HK-2 (cell line): ENCODE measurements at regions not wholly inside any gene's neighbourhood (a gene's known extent, or its start where the extent isn't known, plus 50 kb on each side); places are given as distances from the start of the nearest gene placed in this dataset.

Experiments used
- DNase-seq: peaks from one replicate; pipeline ENCODE4 v3.0.0-alpha.2; 2018; ENCODE audit not compliant: unreplicated experiment

DNA sequence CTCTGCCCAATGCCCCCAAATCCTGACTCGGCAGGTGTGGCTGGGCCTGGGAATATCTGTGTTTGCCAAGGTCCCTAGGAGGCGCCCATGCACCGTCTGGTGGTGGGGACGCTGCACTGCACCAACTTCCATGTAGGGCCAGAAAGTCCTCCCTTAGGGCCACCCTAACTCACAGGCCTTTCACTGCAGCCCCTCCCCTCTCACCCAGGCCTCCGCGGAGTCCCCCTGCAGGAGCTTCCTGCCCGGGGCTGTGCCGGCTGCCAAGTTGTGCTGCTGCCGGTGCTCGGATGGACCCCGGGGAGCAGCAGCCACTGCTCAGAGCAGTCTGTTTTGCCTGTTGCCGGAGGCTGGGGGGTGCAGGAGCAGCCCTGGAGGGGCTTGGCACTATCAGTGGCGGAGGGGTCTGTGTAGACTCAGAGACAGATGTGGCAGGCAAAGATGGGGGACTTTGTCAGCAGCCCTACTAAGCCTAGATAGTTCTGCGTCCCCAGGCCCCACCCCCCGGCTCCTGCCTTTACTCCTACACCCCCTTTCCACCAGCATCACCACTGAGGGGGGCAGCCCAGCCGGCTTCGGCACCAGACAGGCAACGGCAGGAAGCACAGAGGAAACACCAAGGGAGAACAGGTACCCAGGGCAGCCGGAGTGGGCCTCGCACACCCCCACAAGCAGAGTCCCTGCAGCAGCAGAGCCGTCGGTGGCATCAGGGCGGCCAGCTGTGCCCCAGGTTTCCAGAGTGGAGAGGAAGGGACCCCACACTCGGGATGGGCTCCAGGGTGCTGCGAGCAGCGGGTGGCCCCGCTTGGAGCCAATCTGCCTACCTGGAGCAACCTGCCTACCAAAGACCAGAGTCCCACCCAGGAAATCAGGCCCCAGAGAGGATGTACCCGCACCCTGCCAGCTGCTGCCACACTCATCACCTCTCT is 124.3 kb downstream of the TRIM29 start:
- peak; percentile 1 for DNase-seq

DNA sequence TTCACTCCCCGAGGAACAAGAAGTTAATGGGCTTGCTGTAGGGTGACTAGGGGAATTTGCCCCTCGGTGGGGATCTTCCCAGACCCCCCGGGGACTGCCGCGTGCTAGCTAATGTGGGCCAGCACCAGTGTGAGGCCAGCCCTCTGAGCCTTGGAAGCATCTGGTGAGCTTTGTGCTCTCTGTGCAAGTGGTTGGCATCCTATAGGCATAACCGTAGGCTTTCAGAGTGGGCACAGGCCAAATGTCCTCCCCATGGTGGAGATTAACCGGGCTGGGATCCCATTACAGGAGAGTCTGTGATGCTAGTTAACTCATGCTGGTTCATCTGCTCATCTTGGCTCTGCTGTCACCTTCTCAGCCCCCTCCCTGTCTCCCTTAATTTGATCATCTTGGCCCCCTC is 125.7 kb downstream of the TRIM29 start:
- no peak for DNase-seq

DNA sequence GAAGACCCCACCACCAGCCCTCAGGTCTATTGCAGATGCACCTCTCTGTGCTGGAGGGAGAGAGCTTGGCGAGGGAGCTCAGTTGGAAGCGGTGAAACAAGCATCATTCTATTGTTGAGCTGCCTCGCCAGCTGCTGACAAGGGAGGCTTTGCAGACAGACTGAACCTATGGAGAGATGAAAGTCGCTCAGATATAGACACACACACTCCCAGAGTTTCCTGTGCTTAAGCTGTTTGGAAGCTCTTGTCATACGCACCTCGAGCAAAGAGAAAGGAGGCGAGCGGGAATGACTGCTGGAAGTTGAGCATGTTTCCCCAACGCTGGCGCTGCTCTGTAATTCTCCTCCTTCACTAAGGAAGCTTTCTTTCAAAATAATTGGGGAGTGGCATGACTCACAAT is 126.1 kb downstream of the TRIM29 start:
- DNase-seq, result no peak

DNA sequence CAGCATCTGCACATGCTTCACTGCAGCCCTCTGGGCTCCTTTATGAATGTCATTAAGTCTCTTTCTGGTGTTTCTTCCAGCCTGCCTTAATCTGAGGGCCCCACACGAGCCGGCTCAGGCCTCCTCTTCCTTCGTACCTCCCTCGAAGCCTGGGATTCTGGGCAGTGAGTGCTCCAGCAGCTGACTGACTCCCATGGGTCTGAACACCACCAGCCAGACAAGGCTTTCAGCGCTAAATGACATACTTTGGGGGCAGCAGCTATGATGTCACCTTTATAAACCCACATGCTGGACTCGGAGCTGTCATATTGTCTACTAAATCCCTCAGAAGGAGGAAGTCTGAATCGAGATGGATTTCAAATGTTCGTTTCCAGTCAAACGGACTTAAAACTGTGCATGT is 127.1 kb downstream of the TRIM29 start:
- no peak for DNase-seq

DNA sequence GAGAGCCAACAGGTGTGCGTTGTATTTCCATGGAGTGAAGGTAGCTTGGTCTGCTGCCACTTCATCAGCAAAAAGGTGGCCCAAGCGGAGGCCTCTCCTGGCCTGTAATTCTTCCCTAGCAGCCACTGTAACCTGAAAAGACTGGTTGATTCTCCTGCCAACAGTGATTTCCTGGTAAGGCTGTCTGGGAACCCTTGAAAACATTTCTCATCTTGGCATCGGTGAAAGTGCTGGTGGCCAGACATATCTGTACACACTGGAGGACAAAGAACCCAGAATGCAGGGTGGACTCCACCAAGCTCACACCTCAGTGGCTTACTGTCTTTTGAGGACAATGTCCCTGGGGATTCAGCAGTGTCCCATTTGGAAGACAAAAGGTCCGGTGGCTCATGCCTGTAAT is 128.0 kb downstream of the TRIM29 start:
- DNase-seq, result no peak

DNA sequence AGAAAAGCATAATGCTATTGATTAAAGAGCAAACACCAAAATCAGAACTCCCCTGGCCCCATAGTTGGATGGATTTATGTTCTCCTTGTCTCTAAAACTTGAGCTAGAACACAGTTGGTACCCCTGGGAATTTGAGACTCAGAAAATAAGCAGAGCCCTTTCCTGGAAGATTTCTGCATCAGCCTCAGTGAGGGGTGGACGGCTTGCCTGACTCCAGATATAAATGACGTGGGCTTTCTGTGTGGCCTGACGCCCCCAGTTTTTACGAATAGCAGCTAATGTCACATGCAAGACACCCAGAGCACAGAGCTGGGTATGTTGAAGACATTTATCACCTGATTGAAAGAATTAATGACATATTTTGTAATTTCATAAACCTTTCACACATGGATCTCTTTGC is 130.8 kb downstream of the TRIM29 start:
- no peak for DNase-seq

DNA sequence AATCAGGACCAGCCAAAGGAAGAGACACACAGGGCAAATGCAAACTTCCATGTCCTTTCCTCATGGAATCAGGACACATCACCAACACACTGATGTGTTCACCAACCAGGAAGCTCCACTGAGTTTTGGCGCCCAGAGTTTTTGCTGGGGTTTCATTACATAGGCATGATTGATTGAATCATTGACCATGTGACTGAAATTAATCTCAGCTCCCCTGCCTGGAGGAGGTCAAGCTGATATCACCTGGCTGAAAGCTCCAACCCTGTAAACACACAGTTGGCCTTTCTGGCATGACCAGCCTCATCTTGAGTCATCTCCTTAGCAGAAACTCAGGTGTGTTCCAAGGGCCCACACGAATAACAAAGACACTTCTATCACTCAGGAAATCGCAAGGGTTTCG is 133.2 kb downstream of the TRIM29 start:
- no peak for DNase-seq

DNA sequence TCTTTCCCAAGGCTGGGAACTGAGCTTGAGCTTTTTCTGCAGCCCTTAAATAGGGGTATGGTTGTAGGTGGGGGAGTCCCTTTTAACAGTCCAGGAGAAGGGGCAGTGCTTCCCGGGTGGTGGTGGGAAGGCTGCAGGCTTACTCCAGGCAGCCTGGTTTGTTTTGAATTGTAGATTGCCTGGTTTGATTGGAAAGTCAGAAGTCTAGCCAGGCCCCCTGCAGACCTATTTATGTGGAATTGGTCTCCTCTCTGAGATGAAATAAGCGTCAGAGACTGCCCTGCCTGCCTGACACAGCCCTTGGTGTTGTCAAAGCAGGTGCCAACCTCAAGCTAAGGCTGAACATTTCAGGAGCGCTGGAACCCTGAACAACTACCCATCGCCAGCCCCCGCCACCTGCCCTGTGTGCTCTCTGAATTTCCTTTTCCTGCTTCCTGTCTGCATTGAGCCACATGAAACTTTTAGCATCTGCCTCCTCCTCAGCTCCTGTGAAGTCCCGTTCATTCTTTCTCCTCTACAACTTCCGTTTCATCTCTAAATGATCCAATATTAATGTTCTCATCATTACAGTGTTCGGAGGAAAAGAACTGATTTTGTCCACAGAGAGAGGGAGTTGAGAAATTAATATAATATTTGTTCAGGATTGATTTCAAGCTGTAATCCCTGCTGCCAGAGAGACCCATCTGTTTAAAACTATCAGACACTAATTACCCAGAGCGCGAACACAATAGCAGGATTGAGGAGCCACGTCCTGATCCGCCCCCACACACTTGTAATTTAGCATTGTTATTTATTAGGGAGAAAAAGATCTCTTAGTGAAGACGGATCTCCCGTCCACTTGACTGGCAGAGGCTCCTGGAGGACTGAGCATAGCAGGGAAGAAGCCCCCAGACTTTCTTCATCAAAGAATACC is 136.5 kb downstream of the TRIM29 start:
- no peak for DNase-seq

DNA sequence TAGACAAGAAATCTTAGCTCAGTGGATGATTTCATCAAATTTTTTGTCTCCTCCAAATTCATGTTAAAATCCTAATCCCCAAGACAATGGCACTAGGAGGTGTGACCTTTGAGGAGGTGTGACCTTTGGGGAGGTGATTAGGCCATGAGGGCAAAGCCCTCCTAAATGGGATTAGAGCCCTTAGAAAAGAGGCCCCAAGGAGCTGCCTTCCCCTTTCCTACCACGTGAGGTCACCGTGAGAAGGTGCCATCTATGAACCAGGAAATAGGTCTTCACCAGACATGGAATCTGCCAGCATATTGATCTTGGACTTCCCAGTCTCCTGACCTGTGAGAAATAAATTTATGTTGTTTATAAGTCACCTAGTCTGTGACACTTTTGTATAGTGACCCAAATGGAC is 138.7 kb downstream of the TRIM29 start:
- DNase-seq, result no peak

DNA sequence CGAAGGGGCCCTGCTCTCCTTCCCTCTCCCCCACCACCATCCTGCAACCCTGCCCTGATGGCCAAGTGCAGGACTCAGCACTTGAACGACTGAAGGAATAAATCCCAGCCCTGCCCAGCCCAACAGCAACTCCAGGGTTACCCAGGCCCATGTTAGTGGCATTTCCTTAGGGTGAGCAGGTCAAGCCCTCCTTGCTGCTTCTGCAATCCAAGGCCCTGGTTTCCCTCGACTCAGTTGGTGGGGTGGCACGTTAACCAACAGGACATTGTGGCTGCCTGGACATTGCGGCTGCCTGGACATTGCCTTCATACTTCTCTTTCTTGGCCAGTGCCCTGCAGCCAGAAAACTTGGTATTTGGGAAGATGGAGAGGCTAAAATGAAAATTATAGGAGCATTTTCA is 141.4 kb downstream of the TRIM29 start:
- DNase-seq, result no peak

DNA sequence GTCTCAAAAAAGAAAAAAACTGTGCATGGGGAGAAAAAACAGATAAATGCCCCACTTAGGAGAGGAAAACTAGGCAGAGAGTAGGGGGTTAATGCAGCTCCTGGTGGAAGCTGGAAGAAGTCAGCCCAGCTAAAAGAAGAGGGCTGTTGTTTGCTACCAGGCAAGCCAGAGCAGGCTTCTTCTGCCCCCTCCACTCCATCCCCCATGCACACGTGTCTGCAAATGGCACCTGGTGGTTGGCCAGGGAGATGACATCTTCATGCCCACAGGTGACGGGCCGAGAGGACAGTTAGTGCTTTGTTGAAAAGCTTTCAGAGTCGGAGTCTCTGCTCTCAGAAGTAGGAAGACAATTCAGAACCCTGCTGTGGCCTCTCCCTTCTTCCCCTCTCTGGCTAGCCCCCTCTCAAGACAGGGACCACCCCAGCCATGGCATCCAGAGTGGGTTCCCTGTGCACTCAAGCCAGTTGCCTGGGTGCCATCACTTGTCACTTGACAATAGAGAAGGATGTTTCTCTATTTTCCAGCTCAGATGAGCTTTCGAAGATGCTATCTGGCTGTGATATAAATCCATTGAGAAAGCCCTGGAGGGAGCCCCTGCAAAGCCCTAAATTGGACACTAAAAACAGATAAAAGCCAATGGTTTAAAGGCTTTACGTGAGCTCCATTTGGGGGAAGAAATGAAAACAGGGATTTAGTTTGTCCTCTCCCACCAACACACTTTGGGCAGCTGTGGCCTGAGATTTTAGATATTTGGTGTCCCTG is 142.0 kb downstream of the TRIM29 start:
- no peak for DNase-seq

DNA sequence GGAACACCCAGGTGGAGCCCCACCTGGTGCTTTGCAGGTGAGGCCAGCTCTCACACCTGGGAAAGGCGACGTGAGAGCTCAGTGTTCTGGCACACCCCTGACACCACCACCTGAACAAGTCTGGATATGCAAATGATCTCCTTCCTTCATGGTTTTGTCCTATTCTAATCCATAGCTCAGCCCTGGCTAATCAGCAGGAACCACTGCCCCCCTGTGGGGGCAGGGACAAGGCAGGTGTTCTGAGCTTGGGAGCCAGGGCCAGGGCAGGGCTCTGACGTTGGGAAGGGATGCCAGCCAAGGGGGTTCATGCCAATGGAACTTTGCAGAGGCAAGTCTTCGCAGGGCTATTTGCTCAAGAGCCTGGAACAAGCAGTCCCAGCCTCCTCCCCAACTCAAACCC is 144.2 kb downstream of the TRIM29 start:
- DNase-seq, result no peak

DNA sequence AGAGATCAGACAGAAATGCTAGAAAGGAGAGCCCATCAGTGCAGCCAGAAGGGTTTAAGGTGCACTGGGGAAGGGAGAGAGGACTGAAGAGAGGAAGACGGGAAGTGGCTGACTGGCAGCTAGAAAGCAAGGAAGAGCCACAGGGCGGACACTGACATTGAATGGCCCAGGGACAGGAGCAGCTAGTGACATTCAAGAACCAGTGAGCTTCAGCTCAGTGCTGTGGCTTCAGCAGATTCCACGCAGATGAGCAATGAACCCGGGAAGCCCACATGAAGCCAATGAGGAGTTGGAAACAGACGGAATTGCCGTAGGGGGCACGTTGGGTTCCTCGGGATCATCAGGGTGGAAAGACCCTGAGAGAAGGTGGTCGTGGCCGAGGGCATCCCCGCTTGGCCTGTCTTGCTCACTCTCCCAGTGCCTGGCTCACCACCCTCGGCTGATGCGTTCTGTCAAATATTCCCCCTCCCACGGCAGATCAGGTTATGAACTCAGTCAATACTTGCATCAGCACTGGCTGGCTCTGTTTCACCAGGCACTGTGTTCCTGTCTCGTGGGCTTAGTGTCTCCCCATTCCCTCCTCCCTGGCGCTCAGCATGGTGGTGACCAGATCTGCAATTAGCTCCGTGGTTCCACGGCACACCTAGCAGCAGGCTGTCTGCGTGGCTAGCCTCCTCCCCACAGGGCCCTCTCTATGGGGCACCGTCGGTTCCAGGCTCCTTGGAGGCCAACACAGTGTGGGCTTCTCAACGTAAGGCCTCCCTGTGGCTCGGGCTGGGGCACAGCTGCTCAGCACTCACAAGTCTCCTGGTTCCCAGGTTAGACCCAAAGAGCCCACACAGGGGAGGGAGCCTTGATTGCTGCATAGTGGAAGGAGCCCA is 145.5 kb downstream of the TRIM29 start:
- DNase-seq, result no peak

DNA sequence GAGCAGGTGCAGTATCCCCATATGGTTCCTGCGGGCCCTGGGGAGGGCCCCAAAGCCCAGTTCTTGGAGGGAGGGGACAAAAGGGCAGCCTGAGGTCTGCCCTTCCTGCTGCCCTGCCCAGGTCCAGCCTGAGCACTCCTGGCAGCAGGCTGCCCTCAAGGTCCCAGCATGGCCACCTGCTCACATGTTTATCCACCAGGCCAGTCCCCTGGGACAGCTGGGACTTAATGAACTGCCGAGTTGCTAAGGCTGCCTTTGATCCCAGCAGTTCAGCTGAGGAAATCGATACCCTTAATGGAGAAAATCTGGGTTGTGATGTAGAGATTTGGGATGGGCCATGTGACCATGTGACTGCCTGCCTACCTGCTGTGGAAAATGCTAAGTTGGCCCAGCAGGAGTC is 146.2 kb downstream of the TRIM29 start:
- DNase-seq, result no peak

DNA sequence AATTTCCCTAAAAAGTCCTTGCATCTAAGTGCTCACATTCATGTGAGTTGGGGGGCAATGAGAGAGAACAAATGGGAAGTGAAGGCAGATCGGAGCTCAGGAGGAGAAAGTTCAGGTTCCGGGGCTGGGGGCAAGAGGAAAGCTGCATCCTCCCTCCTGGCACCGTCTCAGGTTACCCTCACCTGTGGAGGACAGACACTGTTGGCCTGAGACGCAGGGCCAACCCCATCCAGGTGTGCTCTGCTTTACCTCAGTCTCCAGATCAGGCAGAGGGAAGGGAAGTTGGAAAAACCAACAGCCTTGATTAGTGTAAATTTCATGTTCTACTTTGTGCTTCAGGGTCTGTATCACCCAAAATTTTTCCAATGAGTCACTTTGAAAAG is 146.9 kb downstream of the TRIM29 start:
- DNase-seq, result no peak

DNA sequence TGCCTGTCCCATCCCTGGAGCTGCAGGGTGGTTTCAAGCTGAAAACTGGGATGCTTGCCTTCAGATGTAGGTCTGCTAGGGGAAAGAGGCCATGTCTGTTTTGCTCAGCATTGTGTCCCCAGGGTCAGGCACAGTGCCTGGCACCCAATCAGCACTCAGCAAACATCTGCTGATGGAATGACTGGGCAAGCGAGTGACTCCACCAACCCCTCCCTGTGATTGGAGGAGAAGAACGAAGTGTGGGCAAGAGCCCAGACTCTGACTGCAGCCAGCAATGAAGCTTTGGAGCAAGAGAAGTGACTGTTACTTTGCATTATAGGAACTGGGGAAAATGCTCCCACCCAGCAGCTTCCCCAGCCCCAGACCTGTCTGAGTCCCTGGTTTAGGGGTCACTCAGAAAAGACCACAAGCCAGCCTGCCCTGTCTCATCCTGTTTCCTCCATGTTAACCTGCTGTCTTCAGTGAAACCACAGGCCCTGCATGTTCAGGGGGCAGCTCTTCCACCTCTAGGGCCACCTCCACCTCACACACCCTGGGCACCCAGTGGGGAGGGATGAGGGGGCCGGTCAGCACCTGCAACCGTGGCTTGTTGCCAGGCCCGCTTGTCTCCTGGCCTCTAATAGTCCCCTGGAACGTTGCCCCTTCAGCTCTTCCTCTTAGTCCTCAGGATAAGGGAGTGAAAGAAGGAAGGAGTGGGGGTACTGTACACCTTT is 147.4 kb downstream of the TRIM29 start:
- no peak for DNase-seq

DNA sequence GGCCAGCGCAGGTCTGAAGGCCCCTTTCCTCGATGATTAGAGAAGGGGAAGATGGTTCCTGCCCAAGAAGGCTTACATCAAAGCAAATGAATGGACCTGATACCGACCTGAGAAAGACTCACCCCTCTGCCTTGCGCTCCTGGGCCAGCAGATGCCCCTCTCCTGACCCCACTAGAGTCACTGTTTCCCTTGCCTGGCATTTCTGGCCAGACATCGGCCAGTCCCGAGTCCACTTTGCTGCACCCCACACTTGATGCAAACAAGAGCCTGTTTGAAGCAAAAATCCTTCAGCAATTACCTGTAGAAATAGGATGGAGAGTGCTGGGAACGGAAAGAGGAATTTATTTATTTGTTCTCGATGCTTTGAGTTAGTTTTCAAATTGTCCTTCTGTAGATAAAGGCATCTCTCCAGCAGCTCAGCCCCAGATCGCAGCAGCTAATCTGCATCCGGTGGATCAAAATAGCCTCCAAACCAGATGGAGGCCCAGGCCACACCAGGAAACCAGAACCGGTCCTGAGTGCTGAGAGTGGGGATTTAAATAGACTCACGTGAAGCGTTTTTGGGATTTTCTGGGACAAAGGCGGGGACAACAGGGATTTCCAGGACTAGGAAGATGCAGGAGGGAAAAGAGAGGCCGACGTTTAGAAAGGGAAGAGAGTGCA is 148.6 kb downstream of the TRIM29 start:
- no peak for DNase-seq

DNA sequence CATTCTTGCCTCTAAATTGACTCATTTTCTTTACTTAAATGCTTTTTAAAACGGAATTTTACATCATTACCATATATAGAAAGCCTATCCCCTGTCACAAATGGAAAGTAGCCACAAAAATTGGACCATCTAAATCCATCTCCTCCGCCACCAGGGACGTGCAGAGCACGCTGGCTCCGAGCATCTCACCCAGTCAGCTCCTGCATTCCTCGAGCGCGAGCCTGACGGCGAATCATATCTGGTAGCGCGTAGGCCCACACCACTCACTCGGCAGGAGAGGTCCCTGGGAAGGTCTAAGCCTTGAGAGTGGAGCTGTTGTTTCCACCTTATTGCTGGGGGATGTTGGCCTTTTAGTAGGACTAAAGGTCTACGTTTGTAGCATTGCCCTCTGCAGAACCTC is 152.4 kb downstream of the TRIM29 start:
- no peak for DNase-seq

DNA sequence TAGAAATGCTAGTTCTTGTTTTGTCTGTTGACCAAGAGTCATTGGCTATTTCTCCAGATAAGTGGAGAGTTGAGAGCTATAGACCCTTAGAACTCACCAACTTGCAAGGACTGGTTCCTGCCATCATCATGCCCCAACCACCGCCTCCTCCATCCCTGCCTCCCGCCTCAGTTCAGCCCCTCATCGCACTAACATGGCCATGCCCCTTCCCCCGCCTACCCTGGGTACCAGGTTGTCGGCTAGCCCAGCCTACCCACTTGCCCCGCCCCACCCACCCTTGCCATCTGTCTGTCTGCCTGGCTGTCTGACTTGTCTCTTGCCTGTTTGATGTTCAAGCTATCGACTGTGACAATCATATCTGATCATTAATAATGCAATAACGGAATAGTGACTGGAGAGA is 154.1 kb downstream of the TRIM29 start:
- no peak for DNase-seq

DNA sequence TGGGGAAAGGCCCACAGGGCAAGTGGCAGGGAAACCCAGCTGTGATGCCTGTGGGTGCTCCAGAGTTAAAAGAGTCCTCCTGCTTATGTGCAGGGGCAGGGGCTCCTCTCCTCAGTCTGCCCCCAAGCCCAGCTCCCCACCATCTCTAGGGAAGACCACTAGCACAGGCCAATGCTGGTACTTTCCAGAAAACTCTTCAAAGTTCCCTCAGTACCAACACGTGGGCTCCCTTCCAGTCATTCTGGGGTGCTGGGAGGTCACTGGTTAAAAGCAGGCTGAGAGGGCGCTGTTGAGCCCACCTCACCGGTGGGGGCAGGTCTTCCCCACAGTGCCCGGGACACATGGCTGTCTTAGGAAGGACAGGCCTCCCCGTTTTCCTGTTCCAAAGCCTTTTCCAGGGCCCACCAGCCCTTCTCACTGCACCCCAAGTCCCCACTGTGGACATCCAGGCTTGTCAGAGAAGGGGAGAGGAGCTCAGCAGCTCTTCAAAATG is 154.6 kb downstream of the TRIM29 start:
- no peak for DNase-seq
